ENCODE measurements at regions not wholly inside any gene's neighbourhood (a gene's known extent, or its start where the extent isn't known, plus 50 kb on each side); places are given as distances from the start of the nearest gene placed in this dataset.
A peak's percentile ranks its signal among the peaks of the same experiment; 100 is the strongest.

DNA sequence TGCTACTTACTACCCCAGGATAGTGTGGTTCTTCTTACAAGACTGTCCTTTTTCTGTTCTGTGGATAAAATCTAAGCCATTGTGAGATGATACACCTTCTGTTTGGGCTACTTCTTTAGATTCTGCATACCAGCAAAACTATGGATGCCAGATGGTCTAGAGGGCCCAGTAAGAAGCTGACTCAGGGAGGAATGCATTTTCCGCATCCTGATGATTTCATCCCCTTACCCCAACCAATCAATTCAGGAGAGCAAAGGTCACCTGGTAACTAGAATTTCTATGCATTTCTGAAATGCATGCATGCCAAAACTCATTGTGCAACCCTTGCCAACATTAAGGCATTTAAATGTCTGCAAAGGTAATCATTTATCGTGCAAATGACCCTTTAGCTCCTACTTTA, 285.7 kb upstream of the ZP4 start:
- no peak for DNase-seq (ENCODE audit: low read depth, low spot score)
- in situ Hi-C loops (cut with HindIII; ENCODE audit: low pct_unique_long_range_greater_than_20kb, low sequenced_read_pairs) = no loop called here

DNA sequence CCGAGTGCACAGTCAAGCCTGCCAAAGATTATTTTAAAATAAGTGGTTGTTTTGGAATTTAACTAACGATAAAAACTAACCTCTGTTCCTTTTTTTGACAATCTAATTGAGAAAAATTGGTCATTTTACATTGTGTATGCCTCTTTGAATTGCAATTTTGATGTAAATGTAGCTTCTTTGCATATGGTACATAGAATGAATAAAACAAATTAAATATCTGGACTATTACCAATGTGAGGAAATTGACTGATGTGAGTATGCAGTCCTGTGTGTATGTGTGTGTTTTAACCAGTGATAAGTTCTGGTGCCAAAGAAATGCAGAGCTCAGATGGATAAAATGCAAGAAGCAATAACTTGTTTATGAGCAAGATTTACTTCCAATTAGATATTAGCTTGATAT, 281.3 kb upstream of the ZP4 start:
- in situ Hi-C loops (cut with HindIII; ENCODE audit: low pct_unique_long_range_greater_than_20kb, low sequenced_read_pairs) = no loop called here
- DNase-seq (ENCODE audit: low read depth, low spot score) = no peak

GRCh38 chr1:238161955-238162354, 271.2 kb upstream of the ZP4 start:
- no peak for DNase-seq (ENCODE audit: low read depth, low spot score)
- in situ Hi-C loops (cut with HindIII; ENCODE audit: low pct_unique_long_range_greater_than_20kb, low sequenced_read_pairs) = no loop called here

DNA sequence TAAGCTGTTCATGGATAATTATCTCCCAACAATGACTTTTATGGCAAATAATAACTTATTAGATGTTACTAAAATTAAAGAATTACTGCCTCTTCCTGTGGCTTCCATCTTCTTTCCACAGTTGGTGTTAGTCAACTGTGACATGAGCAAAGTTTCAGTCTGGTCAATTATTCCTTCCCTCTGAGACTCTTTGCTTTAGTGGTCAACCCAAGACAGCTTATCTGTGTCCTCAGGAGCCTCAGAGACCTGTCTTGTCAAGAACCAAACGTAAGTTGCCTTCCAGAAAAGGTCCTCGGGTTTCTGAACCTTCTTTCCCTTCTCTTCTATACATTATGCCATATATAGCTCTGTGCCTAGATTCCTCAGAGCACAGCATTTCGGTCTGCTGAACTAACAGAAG, 263.2 kb upstream of the ZP4 start:
- DNase-seq (ENCODE audit: low read depth, low spot score) = no peak
- in situ Hi-C loops (cut with HindIII; ENCODE audit: low pct_unique_long_range_greater_than_20kb, low sequenced_read_pairs) = no loop called here

- no peak for DNase-seq (ENCODE audit: low read depth, low spot score)
- in situ Hi-C loops (cut with HindIII; ENCODE audit: low pct_unique_long_range_greater_than_20kb, low sequenced_read_pairs) = no loop called here
Observed at GRCh38 chr1:238153253-238153652, 262.5 kb upstream of the ZP4 start.

- DNase-seq (ENCODE audit: low read depth, low spot score) = no peak
- in situ Hi-C loops (cut with HindIII; ENCODE audit: low pct_unique_long_range_greater_than_20kb, low sequenced_read_pairs) = no loop called here
Observed at GRCh38 chr1:238152119-238152518, 261.4 kb upstream of the ZP4 start.

DNA sequence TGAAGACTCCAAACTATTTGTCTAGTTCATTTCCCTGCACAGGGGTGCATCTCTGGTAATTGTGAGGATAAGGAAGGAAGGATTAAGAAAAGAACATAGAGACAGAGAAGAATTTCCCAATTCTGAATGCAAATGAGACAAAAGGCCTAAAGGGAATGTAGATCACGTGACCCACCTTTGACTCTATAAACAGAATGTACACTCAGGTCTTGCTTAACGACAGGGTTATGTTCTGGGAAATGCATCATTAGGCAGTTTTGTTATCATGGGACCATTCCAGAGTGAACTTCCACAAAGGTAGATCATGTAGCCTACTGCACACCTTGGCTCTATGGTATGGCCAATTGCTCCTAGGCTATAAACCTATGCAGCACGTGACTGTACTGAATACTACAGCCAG, 252.3 kb upstream of the ZP4 start:
- in situ Hi-C loops (cut with HindIII; ENCODE audit: low pct_unique_long_range_greater_than_20kb, low sequenced_read_pairs) = no loop called here
- DNase-seq (ENCODE audit: low read depth, low spot score) = no peak

DNA sequence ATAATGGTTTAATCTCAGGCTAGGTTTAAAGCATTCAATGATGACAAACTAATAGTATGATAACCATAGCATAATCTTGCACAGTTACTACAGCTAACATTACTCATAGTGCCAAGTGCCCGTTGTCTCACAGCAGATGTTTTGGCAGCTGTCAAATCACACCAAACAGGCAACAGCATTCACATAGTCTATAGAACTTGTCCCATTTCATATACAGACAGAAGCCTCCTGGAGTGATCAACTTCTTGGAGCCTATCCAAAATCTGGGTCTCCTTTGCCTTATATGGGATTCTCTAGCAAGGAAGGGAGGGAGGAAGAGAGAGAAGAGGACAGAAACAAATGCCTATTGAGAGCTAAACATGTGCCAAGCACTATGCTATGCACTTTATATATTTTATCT, 250.6 kb upstream of the ZP4 start:
- no peak for DNase-seq (ENCODE audit: low read depth, low spot score)

DNA sequence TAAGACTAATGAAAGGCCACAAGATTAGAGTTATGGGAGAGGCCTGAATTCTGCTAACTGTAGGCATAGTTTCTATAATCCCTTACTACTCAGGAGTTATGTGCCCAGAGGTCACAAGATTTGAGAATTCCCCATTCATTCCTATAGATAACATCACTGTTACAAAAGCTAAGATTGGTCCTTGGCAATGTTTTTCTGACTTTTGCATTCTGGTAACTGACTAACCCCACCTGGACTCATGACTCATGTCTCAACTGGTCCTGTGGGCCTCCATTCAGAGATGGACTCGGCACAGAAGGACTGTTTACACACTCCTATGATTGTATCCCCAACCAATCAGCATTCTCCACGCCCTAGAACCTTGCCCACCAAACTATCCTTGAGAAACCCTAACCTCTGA, 249.0 kb upstream of the ZP4 start:
- in situ Hi-C loops (cut with HindIII; ENCODE audit: low pct_unique_long_range_greater_than_20kb, low sequenced_read_pairs) = no loop called here
- DNase-seq (ENCODE audit: low read depth, low spot score) = no peak

More for the DNA sequence above, 250.6 kb upstream of the ZP4 start:
- in situ Hi-C loops (cut with HindIII; ENCODE audit: low pct_unique_long_range_greater_than_20kb, low sequenced_read_pairs) = no loop called here

GRCh38 chr1:238138059-238138626, 247.4 kb upstream of the ZP4 start:
- in situ Hi-C loops (cut with HindIII; ENCODE audit: low pct_unique_long_range_greater_than_20kb, low sequenced_read_pairs) = no loop called here

GRCh38 chr1:238135708-238136664, 245.3 kb upstream of the ZP4 start:
- in situ Hi-C loops (cut with HindIII; ENCODE audit: low pct_unique_long_range_greater_than_20kb, low sequenced_read_pairs) = no loop called here
- no peak for DNase-seq (ENCODE audit: low read depth, low spot score)

More at GRCh38 chr1:238138059-238138626, 247.4 kb upstream of the ZP4 start:
- no peak for DNase-seq (ENCODE audit: low read depth, low spot score)

GRCh38 chr1:238129677-238130076, 239.0 kb upstream of the ZP4 start:
- DNase-seq (ENCODE audit: low read depth, low spot score) = no peak
- in situ Hi-C loops (cut with HindIII; ENCODE audit: low pct_unique_long_range_greater_than_20kb, low sequenced_read_pairs) = no loop called here

- DNase-seq (ENCODE audit: low read depth, low spot score) = no peak
- in situ Hi-C loops (cut with HindIII; ENCODE audit: low pct_unique_long_range_greater_than_20kb, low sequenced_read_pairs) = no loop called here
Observed at GRCh38 chr1:238123201-238123600, 232.5 kb upstream of the ZP4 start.

DNA sequence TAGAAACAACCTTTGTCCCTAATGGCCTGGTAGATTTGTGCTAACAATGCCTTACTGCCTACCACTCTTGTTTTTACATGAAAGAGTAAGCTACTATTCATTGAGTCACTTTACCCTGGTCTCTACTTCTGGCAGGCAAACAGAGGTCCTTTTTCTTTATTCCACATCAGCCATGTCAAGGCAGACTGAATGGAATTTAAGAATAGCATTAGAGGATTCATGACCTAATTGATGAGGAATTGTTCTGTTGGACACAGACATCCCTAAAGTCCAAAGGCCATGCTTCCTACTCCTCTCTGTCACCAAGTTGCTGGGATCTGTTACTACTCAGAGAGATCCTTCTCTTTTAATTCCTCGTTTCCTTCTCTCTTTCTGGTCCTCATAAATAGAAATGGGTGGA, 229.1 kb upstream of the ZP4 start:
- in situ Hi-C loops (cut with HindIII; ENCODE audit: low pct_unique_long_range_greater_than_20kb, low sequenced_read_pairs) = no loop called here
- no peak for DNase-seq (ENCODE audit: low read depth, low spot score)

DNA sequence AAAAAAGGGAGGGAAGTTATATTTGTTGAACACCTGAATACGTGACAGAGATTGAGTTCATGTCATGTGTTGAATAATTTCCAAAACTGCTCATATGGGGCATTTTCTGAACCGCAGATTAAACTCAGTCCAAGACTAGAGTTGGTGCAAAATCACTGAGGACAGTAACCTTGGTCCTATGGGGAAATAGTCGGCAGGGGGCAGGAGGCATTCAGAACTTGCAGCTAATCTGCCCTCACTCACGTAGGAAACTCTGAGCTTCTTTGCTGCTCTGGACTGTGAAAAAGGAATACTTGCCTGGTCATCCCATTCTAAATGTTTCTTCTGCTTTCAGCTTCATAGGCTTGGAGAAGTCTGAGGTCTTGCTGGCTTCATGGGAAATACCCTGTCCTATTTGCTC, 228.3 kb upstream of the ZP4 start:
- DNase-seq (ENCODE audit: low read depth, low spot score) = peak; percentile 31
- in situ Hi-C loops (cut with HindIII; ENCODE audit: low pct_unique_long_range_greater_than_20kb, low sequenced_read_pairs) = no loop called here

DNA sequence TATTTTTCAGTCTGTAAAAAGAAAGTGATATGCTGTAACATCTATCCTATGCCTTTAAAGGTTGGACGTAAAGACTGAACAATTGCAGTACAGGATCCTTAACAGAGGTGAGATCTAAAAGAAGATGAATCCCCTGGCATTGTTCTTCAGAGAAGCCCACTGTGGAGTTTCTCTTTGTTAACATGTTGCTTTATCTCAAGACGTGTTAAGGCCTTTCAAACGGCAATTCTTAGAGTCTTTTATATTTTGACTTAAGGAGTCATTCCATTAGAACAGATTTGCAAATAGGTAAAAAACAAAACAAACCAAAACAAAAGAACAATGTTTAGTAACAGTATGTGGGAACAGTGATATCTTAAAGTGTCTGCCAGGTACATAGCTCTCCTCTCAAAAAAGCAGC, 225.1 kb upstream of the ZP4 start:
- no peak for DNase-seq (ENCODE audit: low read depth, low spot score)
- in situ Hi-C loops (cut with HindIII; ENCODE audit: low pct_unique_long_range_greater_than_20kb, low sequenced_read_pairs) = no loop called here

GRCh38 chr1:238112952-238113621, 222.4 kb upstream of the ZP4 start:
- in situ Hi-C loops (cut with HindIII; ENCODE audit: low pct_unique_long_range_greater_than_20kb, low sequenced_read_pairs) = no loop called here
- DNase-seq (ENCODE audit: low read depth, low spot score) = no peak

- in situ Hi-C loops (cut with HindIII; ENCODE audit: low pct_unique_long_range_greater_than_20kb, low sequenced_read_pairs) = no loop called here
- no peak for DNase-seq (ENCODE audit: low read depth, low spot score)
Observed at GRCh38 chr1:238111516-238111915, 220.8 kb upstream of the ZP4 start.

- in situ Hi-C loops (cut with HindIII; ENCODE audit: low pct_unique_long_range_greater_than_20kb, low sequenced_read_pairs) = no loop called here
- peak; percentile 5 for DNase-seq (ENCODE audit: low read depth, low spot score)
Observed at GRCh38 chr1:238111081-238111480, 220.4 kb upstream of the ZP4 start.
